Thyroid gland (tissue), 4 donors: ENCODE measurements at regions not wholly inside any gene's neighbourhood (a gene's known extent, or its start where the extent isn't known, plus 50 kb on each side); places are given as distances from the start of the nearest gene placed in this dataset.

ENCODE experiments used
- DNase-seq, 2 donors: peaks; one replicate each; pipeline ENCODE4 v3.0.0-alpha.2; 2019
- H3K27ac ChIP-seq, 3 donors: fragments of 200-600 bp; sonication (generic); 1 replicate in 2 of 3; 2 replicates in 1 of 3; pipeline ENCODE4 v1.5.1; 2016 to 2019; ENCODE audit warnings: mild to moderate bottlenecking in 1 of 3, moderate library complexity in 1 of 3
- H3K27me3 ChIP-seq: fragments of 200-600 bp; sonication (generic); one replicate; pipeline ENCODE4 v1.5.1; 2019
- H3K36me3 ChIP-seq, 2 donors: fragments of 200-600 bp; sonication (generic); one replicate each; pipeline ENCODE4 v1.5.1; 2016 to 2019
- H3K4me1 ChIP-seq, 2 donors: fragments of 200-600 bp; sonication (generic); one replicate each; pipeline ENCODE4 v1.5.1; 2017 to 2019
- H3K4me3 ChIP-seq, 3 donors: fragments of 200-600 bp; sonication (generic); replicated peaks in 1 of 3; 1 replicate in 2 of 3; 2 replicates in 1 of 3; pipeline ENCODE4 v1.5.1; 2016; ENCODE audit warnings: mild to moderate bottlenecking in 1 of 3
- H3K9me3 ChIP-seq: fragments of 200-600 bp; sonication (generic); one replicate; pipeline ENCODE4 v1.5.1; 2017
- POLR2A ChIP-seq, 2 donors: fragments of 450-650 bp; IDR thresholded peaks; one replicate each; pipeline ENCODE4 v1.6.1; 2017; ENCODE audit warnings: antibody characterized with exemption in 2 of 2, mild to moderate bottlenecking in 2 of 2, moderate library complexity in 1 of 2
- WGBS, 2 donors: methylation state at CpG; one replicate each; pipeline ENCODE4 v1.1.5; 2017; 5-methylcytosine and 5-hydroxymethylcytosine counted together
- intact Hi-C: fragments of 100-400 bp; cut with DNase I; formaldehyde crosslinking; loops from one replicate; pipeline ENCODE4 v1.15.1; 2023
- TF ChIP-seq, protein P1 (sequence below), 6 experiments: fragments of 200-600 bp in 3 of 6; fragments of 450-650 bp in 3 of 6; sonication (generic) in 3 of 6; IDR thresholded peaks; one replicate each; pipeline ENCODE4 v1.5.1; 2016 to 2019; ENCODE audit warnings: antibody characterized with exemption in 6 of 6, mild to moderate bottlenecking in 2 of 6, inconsistent platforms in 1 of 6, moderate library complexity in 1 of 6

DNA sequence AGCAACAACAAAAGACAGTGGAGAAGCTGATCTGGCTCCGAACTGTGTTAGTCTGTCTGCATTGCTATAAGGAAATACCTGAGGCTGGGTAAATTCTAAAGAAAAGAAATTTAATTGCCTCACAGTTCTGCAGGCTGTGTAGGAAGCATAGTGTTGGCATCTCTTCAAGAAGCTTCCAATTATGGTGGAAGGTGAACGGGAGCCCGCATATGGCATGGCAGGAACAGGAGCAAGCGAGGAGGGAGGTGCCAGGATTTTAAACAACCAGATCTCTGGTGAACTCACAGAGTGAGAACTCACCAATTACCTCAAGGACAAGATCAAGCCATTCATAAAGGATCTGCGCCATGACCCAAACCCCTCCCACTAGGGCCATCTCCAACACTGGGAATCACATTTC is 293.5 kb downstream of the SMOC2 start:
- no peaks in the 10 kb centered on the region for H3K27me3 ChIP-seq
- no peaks in the 10 kb centered on the region for H3K36me3 ChIP-seq
- H3K4me3 ChIP-seq: no peak overlapping the region
- DNase-seq: no peak
- peaks cover 0 to 3% of the 10 kb centered on the region in 2 donors for H3K4me1 ChIP-seq
- no peak for TF ChIP-seq POLR2A (IDR thresholded peaks at IDR 0.05)
- TF ChIP-seq, protein P1, sequence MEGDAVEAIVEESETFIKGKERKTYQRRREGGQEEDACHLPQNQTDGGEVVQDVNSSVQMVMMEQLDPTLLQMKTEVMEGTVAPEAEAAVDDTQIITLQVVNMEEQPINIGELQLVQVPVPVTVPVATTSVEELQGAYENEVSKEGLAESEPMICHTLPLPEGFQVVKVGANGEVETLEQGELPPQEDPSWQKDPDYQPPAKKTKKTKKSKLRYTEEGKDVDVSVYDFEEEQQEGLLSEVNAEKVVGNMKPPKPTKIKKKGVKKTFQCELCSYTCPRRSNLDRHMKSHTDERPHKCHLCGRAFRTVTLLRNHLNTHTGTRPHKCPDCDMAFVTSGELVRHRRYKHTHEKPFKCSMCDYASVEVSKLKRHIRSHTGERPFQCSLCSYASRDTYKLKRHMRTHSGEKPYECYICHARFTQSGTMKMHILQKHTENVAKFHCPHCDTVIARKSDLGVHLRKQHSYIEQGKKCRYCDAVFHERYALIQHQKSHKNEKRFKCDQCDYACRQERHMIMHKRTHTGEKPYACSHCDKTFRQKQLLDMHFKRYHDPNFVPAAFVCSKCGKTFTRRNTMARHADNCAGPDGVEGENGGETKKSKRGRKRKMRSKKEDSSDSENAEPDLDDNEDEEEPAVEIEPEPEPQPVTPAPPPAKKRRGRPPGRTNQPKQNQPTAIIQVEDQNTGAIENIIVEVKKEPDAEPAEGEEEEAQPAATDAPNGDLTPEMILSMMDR (IDR thresholded peaks at IDR 0.05): no peak
- intact Hi-C loops: no loop called here
- 69 to 79% methylated on average over 5 of the region's 5 CpGs for WGBS, 2 donors
- H3K27ac ChIP-seq: no peak overlapping the region
- H3K9me3 ChIP-seq: no peaks in the 10 kb centered on the region

DNA sequence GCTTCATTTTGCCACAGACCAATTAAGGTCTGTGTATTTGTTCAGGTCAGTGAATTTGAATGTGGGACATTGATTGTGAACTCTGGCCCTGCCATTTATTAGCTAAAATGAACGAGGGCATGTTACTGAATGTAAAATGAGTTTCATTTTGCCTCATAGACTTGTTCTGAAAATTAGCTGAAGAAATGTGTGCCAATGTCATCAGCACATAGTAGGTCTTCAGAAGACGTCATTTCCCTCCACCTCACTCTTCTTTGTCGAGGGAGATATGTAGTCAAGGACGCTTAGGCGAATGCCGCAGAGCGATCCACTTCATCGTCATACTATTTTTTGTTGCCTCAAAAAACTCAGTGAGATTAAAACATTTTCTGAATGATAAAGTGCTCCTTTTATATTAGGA is 291.7 kb downstream of the SMOC2 start:
- Histone ChIP-seq H3K9me3 (no peaks in the 10 kb centered on the region), H3K4me3 (no peak overlapping the region), H3K27ac (no peak overlapping the region), H3K4me1 (peaks cover 0 to 3% of the 10 kb centered on the region in 2 donors), H3K36me3 (no peaks in the 10 kb centered on the region), H3K27me3 (no peaks in the 10 kb centered on the region)
- intact Hi-C loops: no loop called here
- DNase-seq: no peak
- TF ChIP-seq, protein P1 (IDR thresholded peaks at IDR 0.05): no peak
- no peak for TF ChIP-seq POLR2A (IDR thresholded peaks at IDR 0.05)
- WGBS, 2 donors: 76 to 87% methylated on average over 8 of the region's 8 CpGs

DNA sequence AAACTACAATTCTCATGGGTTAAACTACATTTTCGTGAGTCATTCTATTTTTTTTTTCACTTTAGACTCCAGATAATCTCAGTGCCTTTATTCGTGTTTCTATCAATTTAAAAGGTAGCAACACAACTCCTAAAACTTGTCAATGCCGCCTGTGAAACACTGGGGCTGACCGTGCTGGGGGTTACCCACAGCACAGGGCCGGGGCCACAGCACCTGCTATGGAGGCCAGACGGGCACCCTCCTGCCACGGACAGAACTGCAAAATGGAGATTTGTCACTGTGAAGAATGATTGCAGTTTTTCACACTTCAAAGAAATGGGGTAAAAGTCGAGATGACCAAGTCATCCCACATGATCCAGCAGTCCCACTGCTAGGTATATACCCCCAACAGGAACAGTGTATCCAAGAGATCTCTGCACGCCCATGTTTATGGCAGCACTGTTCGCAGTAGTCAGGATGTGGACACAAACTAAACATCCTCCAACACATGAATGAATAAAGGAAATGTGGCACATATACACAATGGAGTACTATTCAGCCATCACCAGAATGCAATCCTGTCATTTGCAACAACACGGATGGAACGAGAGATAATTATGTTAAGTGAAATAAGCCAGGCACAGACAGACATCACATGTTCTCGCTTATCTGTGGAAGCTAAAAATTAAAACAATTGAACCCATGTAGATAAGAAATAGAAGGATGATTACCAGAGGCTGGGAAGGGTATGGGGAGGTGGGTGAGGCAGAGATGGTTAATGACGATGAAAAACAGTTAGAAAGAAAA is 290.1 kb downstream of the SMOC2 start:
- Histone ChIP-seq H3K4me1 (peaks cover 0 to 3% of the 10 kb centered on the region in 2 donors), H3K27me3 (no peaks in the 10 kb centered on the region), H3K36me3 (no peaks in the 10 kb centered on the region), H3K9me3 (no peaks in the 10 kb centered on the region), H3K4me3 (no peak overlapping the region), H3K27ac (no peak overlapping the region)
- WGBS, 2 donors: 84 to 85% methylated on average over 14 of the region's 14 CpGs
- DNase-seq: no peak
- no peak for TF ChIP-seq POLR2A (IDR thresholded peaks at IDR 0.05)
- TF ChIP-seq, protein P1 (IDR thresholded peaks at IDR 0.05): no peak
- intact Hi-C loops: no loop called here

GRCh38 chr6:168728056-168728455 is 287.1 kb downstream of the SMOC2 start:
- 71 to 75% methylated on average over 2 of the region's 2 CpGs for WGBS, 2 donors
- Histone ChIP-seq H3K27ac (no peak overlapping the region), H3K27me3 (no peaks in the 10 kb centered on the region), H3K9me3 (no peaks in the 10 kb centered on the region), H3K36me3 (no peaks in the 10 kb centered on the region), H3K4me1 (no peaks in the 10 kb centered on the region), H3K4me3 (no peak overlapping the region)
- DNase-seq: no peak
- intact Hi-C loops: no loop called here
- TF ChIP-seq, protein P1 (IDR thresholded peaks at IDR 0.05): no peak
- no peak for TF ChIP-seq POLR2A (IDR thresholded peaks at IDR 0.05)

- no peaks in the 10 kb centered on the region for H3K9me3 ChIP-seq
- no peaks in the 10 kb centered on the region for H3K36me3 ChIP-seq
- H3K4me1 ChIP-seq: no peaks in the 10 kb centered on the region
- H3K27me3 ChIP-seq: no peaks in the 10 kb centered on the region
- no peak overlapping the region for H3K27ac ChIP-seq
- H3K4me3 ChIP-seq: no peak overlapping the region
- intact Hi-C loops: no loop called here
- TF ChIP-seq, protein P1 (IDR thresholded peaks at IDR 0.05): no peak
- TF ChIP-seq POLR2A (IDR thresholded peaks at IDR 0.05): no peak
- DNase-seq: no peak
- WGBS, 2 donors: 89 to 94% methylated on average over 12 of the region's 12 CpGs
These were observed 285.4 kb downstream of the SMOC2 start for GRCh38 chr6:168726312-168726856.
